CD4-positive, alpha-beta memory T cell (primary cell): ENCODE measurements at regions not wholly inside any gene's neighbourhood (a gene's known extent, or its start where the extent isn't known, plus 50 kb on each side); places are given as distances from the start of the nearest gene placed in this dataset.
"Not testable (repeated sequence)": the region's sequence is repeated elsewhere in the genome, so short reads cannot be mapped to it uniquely, and the experiment has no call there.

Source experiments
- CTCF ChIA-PET: fragments of 350-600 bp; sonication (Branson Sonifier 250); formaldehyde crosslinking; loops from one replicate; lab custom pipeline; 2021; ENCODE audit warnings: inconsistent platforms; ENCODE audit not compliant: partially characterized antibody; lab: Charles Lee
- POLR2A ChIA-PET: fragments of 350-600 bp; sonication (Branson Sonifier 250); formaldehyde crosslinking; loops from one replicate; lab custom pipeline; 2021; ENCODE audit not compliant: partially characterized antibody; lab: Charles Lee
- DNase-seq, 5 donors: peaks; one replicate each; pipeline versions ENCODE4 v3.0.0 to v3.0.0-alpha.2; 2020 to 2022; ENCODE audit warnings: mixed read lengths in 1 of 5
- H3K27ac ChIP-seq: one replicate; pipeline ENCODE4 v1.7.0; 2013; ENCODE audit warnings: low read depth, low read length
- H3K27me3 ChIP-seq: 2 replicates; pipeline ENCODE4 v1.7.0; 2013; ENCODE audit warnings: mild to moderate bottlenecking, low read length, moderate library complexity; ENCODE audit not compliant: insufficient read depth
- H3K36me3 ChIP-seq: 2 replicates; pipeline ENCODE4 v1.7.0; 2013; ENCODE audit warnings: mild to moderate bottlenecking, low read length, moderate library complexity; ENCODE audit not compliant: insufficient read depth
- H3K4me1 ChIP-seq: 2 replicates; pipeline ENCODE4 v1.7.0; 2013; ENCODE audit warnings: mild to moderate bottlenecking, low read length, moderate library complexity; ENCODE audit not compliant: insufficient read depth
- H3K4me3 ChIP-seq, 2 donors: one replicate each; pipeline ENCODE4 v1.7.0; 2013; ENCODE audit warnings: low read length in 2 of 2, mild to moderate bottlenecking in 1 of 2
- H3K9me3 ChIP-seq, 2 donors: one replicate each; pipeline ENCODE4 v1.7.0; 2013; ENCODE audit warnings: low read length in 2 of 2, control low read depth in 1 of 2; ENCODE audit not compliant: control insufficient read depth in 1 of 2
- H3K27ac Mint-ChIP-seq, 7 donors: one replicate each; pipeline ENCODE4 v1.8.0; 2020 to 2021; ENCODE audit warnings: mixed read lengths in 7 of 7, mild to moderate bottlenecking in 6 of 7, inconsistent platforms in 3 of 7, moderate library complexity in 3 of 7
- H3K27me3 Mint-ChIP-seq, 2 donors: one replicate each; pipeline ENCODE4 v1.8.0; 2020 to 2021; ENCODE audit warnings: mixed read lengths in 2 of 2
- H3K36me3 Mint-ChIP-seq, 2 donors: one replicate each; pipeline ENCODE4 v1.8.0; 2020 to 2021; ENCODE audit warnings: mixed read lengths in 2 of 2, inconsistent platforms in 1 of 2, mild to moderate bottlenecking in 1 of 2
- H3K4me1 Mint-ChIP-seq, 4 donors: one replicate each; pipeline ENCODE4 v1.8.0; 2020 to 2021; ENCODE audit warnings: mixed read lengths in 4 of 4, mild to moderate bottlenecking in 1 of 4
- H3K4me3 Mint-ChIP-seq, 8 donors: one replicate each; pipeline ENCODE4 v1.8.0; 2020 to 2021; ENCODE audit warnings: mixed read lengths in 8 of 8, mild to moderate bottlenecking in 7 of 8, moderate library complexity in 6 of 8, inconsistent platforms in 3 of 8
- H3K9me3 Mint-ChIP-seq, 8 donors: one replicate each; pipeline ENCODE4 v1.8.0; 2020 to 2021; ENCODE audit warnings: mixed read lengths in 8 of 8, mild to moderate bottlenecking in 5 of 8, inconsistent platforms in 3 of 8, moderate library complexity in 1 of 8
- intact Hi-C: fragments of 100-400 bp; cut with micrococcal nuclease; formaldehyde crosslinking; loops from one replicate; pipeline ENCODE4 v1.15.1; 2023

GRCh38 chr3:140870351-140870750 lies 71.3 kb upstream of the SLC25A36 start:
- H3K9me3 ChIP-seq, result no peaks in the 10 kb centered on the region
- intact Hi-C loops, result no loop called here
- Mint-ChIP-seq H3K9me3 (peaks cover 0 to 7% (median 0%) of the 10 kb centered on the region in 8 donors), H3K27ac (no peak overlapping the region), H3K4me3 (no peak overlapping the region), H3K36me3 (no peaks in the 10 kb centered on the region), H3K4me1 (no peaks in the 10 kb centered on the region), H3K27me3 (peaks cover 5 to 13% of the 10 kb centered on the region in 2 donors)
- CTCF ChIA-PET, result no interaction called here
- no peaks in the 10 kb centered on the region for H3K4me1 ChIP-seq
- H3K27ac ChIP-seq, result no peak overlapping the region
- POLR2A ChIA-PET, result no interaction called here
- no peaks in the 10 kb centered on the region for H3K27me3 ChIP-seq
- H3K36me3 ChIP-seq, result no peaks in the 10 kb centered on the region
- no peak overlapping the region for H3K4me3 ChIP-seq
- no peak for DNase-seq

- H3K27me3 Mint-ChIP-seq, result peaks cover 5 to 18% of the 10 kb centered on the region in 2 donors
- H3K4me3 Mint-ChIP-seq, result no peak overlapping the region
Observed at GRCh38 chr3:140871022-140871421, 70.6 kb upstream of the SLC25A36 start.

GRCh38 chr3:140872165-140872564 lies 69.5 kb upstream of the SLC25A36 start:
- CTCF ChIA-PET, H3K27ac Mint-ChIP-seq, H3K27me3 ChIP-seq, H3K36me3 ChIP-seq, H3K9me3 ChIP-seq, H3K4me1 ChIP-seq, POLR2A ChIA-PET, H3K27ac ChIP-seq, intact Hi-C loops, H3K4me3 Mint-ChIP-seq, DNase-seq, H3K36me3 Mint-ChIP-seq, H3K4me1 Mint-ChIP-seq, H3K9me3 Mint-ChIP-seq, H3K4me3 ChIP-seq: not testable (repeated sequence)
- peaks cover 6 to 27% of the 10 kb centered on the region in 2 donors for H3K27me3 Mint-ChIP-seq

More at GRCh38 chr3:140871022-140871421, 70.6 kb upstream of the SLC25A36 start:
- Histone ChIP-seq H3K36me3 (no peaks in the 10 kb centered on the region), H3K27me3 (no peaks in the 10 kb centered on the region), H3K4me1 (no peaks in the 10 kb centered on the region), H3K9me3 (no peaks in the 10 kb centered on the region), H3K4me3 (no peak overlapping the region), H3K27ac (no peak overlapping the region)
- intact Hi-C loops, result no loop called here
- Mint-ChIP-seq H3K9me3 (peaks cover 0 to 7% (median 0%) of the 10 kb centered on the region in 8 donors), H3K36me3 (no peaks in the 10 kb centered on the region), H3K27ac (no peak overlapping the region), H3K4me1 (no peaks in the 10 kb centered on the region)
- no peak for DNase-seq
- ChIA-PET POLR2A (no interaction called here), CTCF (no interaction called here)

GRCh38 chr3:140883428-140884040 lies 58.1 kb upstream of the SLC25A36 start:
- intact Hi-C loops, result no loop called here
- H3K27ac Mint-ChIP-seq, result no peak overlapping the region
- Histone ChIP-seq H3K4me3 (no peak overlapping the region), H3K9me3 (no peaks in the 10 kb centered on the region), H3K4me1 (no peaks in the 10 kb centered on the region), H3K27me3 (no peaks in the 10 kb centered on the region), H3K27ac (no peak overlapping the region), H3K36me3 (no peaks in the 10 kb centered on the region)
- ChIA-PET POLR2A (no interaction called here), CTCF (no interaction called here)
- H3K4me3 Mint-ChIP-seq, result no peak overlapping the region
- DNase-seq, result no peak
- H3K9me3 Mint-ChIP-seq, result peaks cover 2 to 30% (median 7%) of the 10 kb centered on the region in 8 donors
- no peaks in the 10 kb centered on the region for H3K36me3 Mint-ChIP-seq
- no peaks in the 10 kb centered on the region for H3K4me1 Mint-ChIP-seq
- peaks cover 4 to 16% of the 10 kb centered on the region in 2 donors for H3K27me3 Mint-ChIP-seq

- DNase-seq, POLR2A ChIA-PET, H3K36me3 Mint-ChIP-seq, H3K36me3 ChIP-seq, H3K27me3 Mint-ChIP-seq, H3K27ac ChIP-seq, H3K4me3 Mint-ChIP-seq, H3K27me3 ChIP-seq, H3K4me1 Mint-ChIP-seq, intact Hi-C loops, H3K4me1 ChIP-seq, H3K9me3 ChIP-seq, H3K4me3 ChIP-seq, H3K27ac Mint-ChIP-seq, CTCF ChIA-PET: not testable (repeated sequence)
- peaks cover 2 to 27% (median 5%) of the 10 kb centered on the region in 8 donors for H3K9me3 Mint-ChIP-seq
Observed at GRCh38 chr3:140885697-140886096, 55.9 kb upstream of the SLC25A36 start.
